Osteocyte (in vitro differentiated cells): ENCODE measurements at regions not wholly inside any gene's neighbourhood (a gene's known extent, or its start where the extent isn't known, plus 50 kb on each side); places are given as distances from the start of the nearest gene placed in this dataset.
A peak's percentile ranks its signal among the peaks of the same experiment; 100 is the strongest.

Experiments
- DNase-seq: peaks from one replicate; pipeline ENCODE4 v3.0.0; 2021; ENCODE audit warnings: mixed read lengths; ENCODE audit not compliant: unreplicated experiment; ENCODE audit errors: extremely low spot score
- H3K27ac Mint-ChIP-seq: one replicate; pipeline ENCODE4 v1.8.0; 2021; ENCODE audit warnings: mild to moderate bottlenecking, mixed read lengths; ENCODE audit not compliant: unreplicated experiment
- H3K27me3 Mint-ChIP-seq: one replicate; pipeline ENCODE4 v1.8.0; 2021; ENCODE audit warnings: mixed read lengths; ENCODE audit not compliant: unreplicated experiment
- H3K36me3 Mint-ChIP-seq: one replicate; pipeline ENCODE4 v1.8.0; 2021; ENCODE audit warnings: mixed read lengths; ENCODE audit not compliant: unreplicated experiment
- H3K4me1 Mint-ChIP-seq: one replicate; pipeline ENCODE4 v1.8.0; 2021; ENCODE audit warnings: mixed read lengths; ENCODE audit not compliant: unreplicated experiment
- H3K4me3 Mint-ChIP-seq: one replicate; pipeline ENCODE4 v1.8.0; 2021; ENCODE audit warnings: mild to moderate bottlenecking, moderate library complexity, mixed read lengths; ENCODE audit not compliant: unreplicated experiment
- H3K9me3 Mint-ChIP-seq: one replicate; pipeline ENCODE4 v1.8.0; 2021; ENCODE audit warnings: mixed read lengths; ENCODE audit not compliant: unreplicated experiment
- TF ChIP-seq, protein P1 (sequence below): fragments of 200-600 bp; sonication (generic); IDR thresholded peaks from 2 replicates; pipeline ENCODE4 v1.5.0; 2021; ENCODE audit warnings: antibody characterized with exemption, mild to moderate bottlenecking, moderate library complexity

DNA sequence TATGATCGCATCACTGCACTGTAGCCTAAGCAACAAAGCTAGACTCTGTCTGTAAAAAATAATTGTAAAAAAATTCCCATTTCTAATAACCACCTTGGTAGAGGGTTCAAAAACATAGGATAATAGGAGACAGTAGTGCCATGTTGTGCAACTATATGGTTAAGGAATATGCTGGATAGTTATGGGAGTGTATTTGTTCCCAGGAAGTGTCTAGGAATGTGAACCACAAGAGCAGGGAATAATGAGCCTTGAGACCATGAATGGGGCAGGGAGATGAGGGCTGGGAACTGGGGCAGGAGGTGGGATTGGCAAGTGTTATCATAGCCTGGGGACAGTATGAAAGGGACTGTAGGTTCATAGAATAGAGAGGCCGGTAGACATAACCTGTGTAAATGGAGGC, 50.4 kb downstream of the RUSC2 start:
- TF ChIP-seq, protein P1, sequence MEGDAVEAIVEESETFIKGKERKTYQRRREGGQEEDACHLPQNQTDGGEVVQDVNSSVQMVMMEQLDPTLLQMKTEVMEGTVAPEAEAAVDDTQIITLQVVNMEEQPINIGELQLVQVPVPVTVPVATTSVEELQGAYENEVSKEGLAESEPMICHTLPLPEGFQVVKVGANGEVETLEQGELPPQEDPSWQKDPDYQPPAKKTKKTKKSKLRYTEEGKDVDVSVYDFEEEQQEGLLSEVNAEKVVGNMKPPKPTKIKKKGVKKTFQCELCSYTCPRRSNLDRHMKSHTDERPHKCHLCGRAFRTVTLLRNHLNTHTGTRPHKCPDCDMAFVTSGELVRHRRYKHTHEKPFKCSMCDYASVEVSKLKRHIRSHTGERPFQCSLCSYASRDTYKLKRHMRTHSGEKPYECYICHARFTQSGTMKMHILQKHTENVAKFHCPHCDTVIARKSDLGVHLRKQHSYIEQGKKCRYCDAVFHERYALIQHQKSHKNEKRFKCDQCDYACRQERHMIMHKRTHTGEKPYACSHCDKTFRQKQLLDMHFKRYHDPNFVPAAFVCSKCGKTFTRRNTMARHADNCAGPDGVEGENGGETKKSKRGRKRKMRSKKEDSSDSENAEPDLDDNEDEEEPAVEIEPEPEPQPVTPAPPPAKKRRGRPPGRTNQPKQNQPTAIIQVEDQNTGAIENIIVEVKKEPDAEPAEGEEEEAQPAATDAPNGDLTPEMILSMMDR = no peak
- no peaks in the 10 kb centered on the region for H3K27me3 Mint-ChIP-seq
- H3K4me1 Mint-ChIP-seq = peaks cover 69% of the 10 kb centered on the region
- no peak for DNase-seq
- H3K36me3 Mint-ChIP-seq = peaks cover 24% of the 10 kb centered on the region
- no peaks in the 10 kb centered on the region for H3K9me3 Mint-ChIP-seq
- peak overlapping the region; percentile 63 for H3K27ac Mint-ChIP-seq
- peak overlapping the region; percentile 10 for H3K4me3 Mint-ChIP-seq

GRCh38 chr9:35546853-35547252, 56.9 kb downstream of the RUSC2 start:
- no peak for DNase-seq
- Mint-ChIP-seq H3K36me3 (peaks cover 39% of the 10 kb centered on the region), H3K9me3 (no peaks in the 10 kb centered on the region)

GRCh38 chr9:35547889-35548418, 57.1 kb upstream of the TESK1 start:
- peaks cover 29% of the 10 kb centered on the region for H3K4me1 Mint-ChIP-seq
- no peak for DNase-seq
- H3K27ac Mint-ChIP-seq = no peak overlapping the region
- H3K4me3 Mint-ChIP-seq = no peak overlapping the region
- no peaks in the 10 kb centered on the region for H3K9me3 Mint-ChIP-seq
- H3K36me3 Mint-ChIP-seq = peaks cover 32% of the 10 kb centered on the region
- TF ChIP-seq, protein P1 = no peak
- no peaks in the 10 kb centered on the region for H3K27me3 Mint-ChIP-seq

More at GRCh38 chr9:35546853-35547252, 56.9 kb downstream of the RUSC2 start:
- Mint-ChIP-seq H3K27me3 (no peaks in the 10 kb centered on the region), H3K4me1 (peaks cover 35% of the 10 kb centered on the region), H3K27ac (no peak overlapping the region), H3K4me3 (no peak overlapping the region)
- TF ChIP-seq, protein P1 = no peak

GRCh38 chr9:35548571-35548970, 56.5 kb upstream of the TESK1 start:
- Mint-ChIP-seq H3K9me3 (no peaks in the 10 kb centered on the region), H3K4me3 (no peak overlapping the region), H3K27me3 (no peaks in the 10 kb centered on the region), H3K27ac (no peak overlapping the region), H3K36me3 (peaks cover 32% of the 10 kb centered on the region), H3K4me1 (peaks cover 28% of the 10 kb centered on the region)
- TF ChIP-seq, protein P1 = no peak
- DNase-seq = no peak

- H3K36me3 Mint-ChIP-seq = peaks cover 28% of the 10 kb centered on the region
- peaks cover 20% of the 10 kb centered on the region for H3K4me1 Mint-ChIP-seq
- H3K27ac Mint-ChIP-seq = no peak overlapping the region
- no peaks in the 10 kb centered on the region for H3K27me3 Mint-ChIP-seq
- TF ChIP-seq, protein P1 = no peak
- H3K4me3 Mint-ChIP-seq = no peak overlapping the region
- H3K9me3 Mint-ChIP-seq = no peaks in the 10 kb centered on the region
- DNase-seq = no peak
Observed at GRCh38 chr9:35549441-35549840, 55.6 kb upstream of the TESK1 start.
